Gastroesophageal sphincter (tissue), 4 donors: ENCODE measurements at regions not wholly inside any gene's neighbourhood (a gene's known extent, or its start where the extent isn't known, plus 50 kb on each side); places are given as distances from the start of the nearest gene placed in this dataset.

Source experiments
- ATAC-seq: fragments of 150-250 bp; one replicate; pipeline ENCODE4 v1.9.1; 2016; ENCODE audit warnings: mild to moderate bottlenecking, moderate library complexity
- H3K27ac ChIP-seq, 4 donors: fragments of 200-600 bp; sonication (generic) in 3 of 4; 1 replicate in 3 of 4; 2 replicates in 1 of 4; pipeline ENCODE4 v1.5.1; 2016 to 2019
- H3K27me3 ChIP-seq: fragments of 200-600 bp; sonication (generic); one replicate; pipeline ENCODE4 v1.5.1; 2019
- H3K36me3 ChIP-seq, 2 donors: fragments of 200-600 bp; sonication (generic); one replicate each; pipeline ENCODE4 v1.5.1; 2019; ENCODE audit warnings: control low read depth in 1 of 2
- H3K4me1 ChIP-seq, 3 donors: fragments of 200-600 bp; sonication (generic); 1 replicate in 2 of 3; 2 replicates in 1 of 3; pipeline ENCODE4 v1.5.1; 2016 to 2019; ENCODE audit warnings: control low read depth in 2 of 3
- H3K4me3 ChIP-seq, 2 donors: fragments of 200-600 bp; sonication (generic); one replicate each; pipeline ENCODE4 v1.5.1; 2019; ENCODE audit warnings: mild to moderate bottlenecking in 1 of 2, moderate library complexity in 1 of 2
- H3K9me3 ChIP-seq, 3 donors: fragments of 200-600 bp; sonication (generic); one replicate each; pipeline ENCODE4 v1.5.1; 2017 to 2019; ENCODE audit warnings: control low read depth in 2 of 3
- EP300 ChIP-seq: sonication (generic); formaldehyde crosslinking; IDR thresholded peaks from one replicate; pipeline ENCODE4 v1.6.1; 2017; ENCODE audit warnings: antibody characterized with exemption, mild to moderate bottlenecking
- POLR2A ChIP-seq, 2 donors: fragments of 450-650 bp; IDR thresholded peaks; one replicate each; pipeline ENCODE4 v1.6.1; 2017; ENCODE audit warnings: antibody characterized with exemption in 2 of 2, mild to moderate bottlenecking in 2 of 2, moderate library complexity in 1 of 2
- POLR2AphosphoS5 ChIP-seq: sonication (generic); formaldehyde crosslinking; IDR thresholded peaks from one replicate; pipeline ENCODE4 v1.6.1; 2017; ENCODE audit warnings: antibody characterized with exemption
- WGBS, 2 donors: methylation state at CpG; one replicate each; pipeline ENCODE4 v1.1.5; 2018; ENCODE audit warnings: low coverage in 1 of 2; 5-methylcytosine and 5-hydroxymethylcytosine counted together
- TF ChIP-seq, protein P1 (sequence below), 4 experiments: fragments of 200-600 bp in 2 of 4; fragments of 450-650 bp in 2 of 4; sonication (generic) in 1 of 4; IDR thresholded peaks; one replicate each; pipeline ENCODE4 v1.5.1; 2017 to 2019; ENCODE audit warnings: antibody characterized with exemption in 4 of 4, mild to moderate bottlenecking in 2 of 4, moderate library complexity in 2 of 4

DNA sequence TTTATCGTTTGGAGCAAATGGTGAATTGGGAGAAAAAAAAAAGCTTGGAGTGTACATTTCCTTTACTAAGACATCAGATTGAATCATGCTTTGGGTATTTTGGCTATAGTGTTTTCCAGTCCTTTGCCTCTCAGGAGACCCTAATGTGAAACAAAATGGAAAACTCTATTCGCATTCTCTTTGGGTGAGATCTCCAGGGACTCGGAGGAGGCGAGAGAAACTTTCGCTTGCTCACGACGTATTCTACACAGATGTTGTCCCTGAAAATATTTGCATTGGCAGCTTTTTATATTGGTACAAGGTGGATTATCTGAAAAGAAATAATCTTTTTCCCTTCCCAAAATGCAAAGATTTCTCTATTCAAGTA is 1240.1 kb upstream of the WWC1 start:
- TF ChIP-seq POLR2AphosphoS5 (no peak), EP300 (no peak), POLR2A (IDR thresholded peaks at IDR 0.05) (no peak)
- TF ChIP-seq, protein P1, sequence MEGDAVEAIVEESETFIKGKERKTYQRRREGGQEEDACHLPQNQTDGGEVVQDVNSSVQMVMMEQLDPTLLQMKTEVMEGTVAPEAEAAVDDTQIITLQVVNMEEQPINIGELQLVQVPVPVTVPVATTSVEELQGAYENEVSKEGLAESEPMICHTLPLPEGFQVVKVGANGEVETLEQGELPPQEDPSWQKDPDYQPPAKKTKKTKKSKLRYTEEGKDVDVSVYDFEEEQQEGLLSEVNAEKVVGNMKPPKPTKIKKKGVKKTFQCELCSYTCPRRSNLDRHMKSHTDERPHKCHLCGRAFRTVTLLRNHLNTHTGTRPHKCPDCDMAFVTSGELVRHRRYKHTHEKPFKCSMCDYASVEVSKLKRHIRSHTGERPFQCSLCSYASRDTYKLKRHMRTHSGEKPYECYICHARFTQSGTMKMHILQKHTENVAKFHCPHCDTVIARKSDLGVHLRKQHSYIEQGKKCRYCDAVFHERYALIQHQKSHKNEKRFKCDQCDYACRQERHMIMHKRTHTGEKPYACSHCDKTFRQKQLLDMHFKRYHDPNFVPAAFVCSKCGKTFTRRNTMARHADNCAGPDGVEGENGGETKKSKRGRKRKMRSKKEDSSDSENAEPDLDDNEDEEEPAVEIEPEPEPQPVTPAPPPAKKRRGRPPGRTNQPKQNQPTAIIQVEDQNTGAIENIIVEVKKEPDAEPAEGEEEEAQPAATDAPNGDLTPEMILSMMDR (IDR thresholded peaks at IDR 0.05): no peak
- Histone ChIP-seq H3K9me3 (no peaks in the 10 kb centered on the region), H3K36me3 (no peaks in the 10 kb centered on the region), H3K27me3 (no peaks in the 10 kb centered on the region), H3K4me1 (no peaks in the 10 kb centered on the region), H3K27ac (no peak overlapping the region), H3K4me3 (no peak overlapping the region)
- 51 to 75% methylated on average over 7 of the region's 7 CpGs for WGBS, 2 donors
- no peak for ATAC-seq

DNA sequence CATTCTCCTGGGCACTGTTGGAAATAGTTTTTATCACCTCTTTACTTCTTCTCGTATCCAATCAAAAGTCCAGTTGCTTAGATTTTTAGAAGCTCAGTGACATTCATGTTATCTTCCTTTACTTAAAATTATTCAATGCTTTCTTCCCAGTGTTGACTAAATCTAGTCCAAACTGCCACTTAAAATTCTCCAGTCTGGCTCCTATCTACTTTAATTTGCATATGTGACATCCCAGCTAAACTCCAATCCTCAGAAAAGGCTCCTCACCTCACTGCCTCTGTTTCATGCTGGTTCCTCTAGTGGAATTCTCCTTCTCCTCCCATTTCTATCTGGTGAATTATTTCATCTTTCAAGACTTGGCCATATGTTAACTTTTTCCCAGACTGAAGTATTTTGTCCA is 1238.7 kb upstream of the WWC1 start:
- H3K4me3 ChIP-seq: no peak overlapping the region
- 70 to 83% methylated on average over 1 of the region's 1 CpG for WGBS, 2 donors
- TF ChIP-seq POLR2A (IDR thresholded peaks at IDR 0.05) (no peak), POLR2AphosphoS5 (no peak)
- TF ChIP-seq, protein P1 (IDR thresholded peaks at IDR 0.05): no peak
- no peaks in the 10 kb centered on the region for H3K9me3 ChIP-seq
- H3K27ac ChIP-seq: no peak overlapping the region
- no peaks in the 10 kb centered on the region for H3K27me3 ChIP-seq
- no peaks in the 10 kb centered on the region for H3K36me3 ChIP-seq
- no peak for ATAC-seq
- peaks cover 0 to 5% (median 0%) of the 10 kb centered on the region in 3 donors for H3K4me1 ChIP-seq

DNA sequence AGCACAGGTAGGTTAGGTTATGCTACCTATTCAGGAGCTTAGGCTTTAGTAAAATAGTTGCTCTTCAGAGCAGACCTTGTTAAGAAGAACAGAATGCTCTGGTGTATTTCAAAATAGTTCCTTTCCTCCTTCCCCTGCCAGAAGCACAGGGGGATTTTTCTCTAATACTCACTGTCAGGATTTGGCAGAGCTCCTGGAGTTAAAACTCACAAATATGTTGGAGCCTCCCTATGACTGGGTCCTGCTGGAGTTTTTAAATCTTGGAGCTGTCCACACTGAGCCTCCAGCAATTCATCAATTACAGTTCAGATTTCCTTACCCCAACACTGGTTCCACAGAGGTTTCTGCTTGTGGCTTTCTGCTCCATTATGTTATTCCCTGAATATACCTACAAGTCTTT is 1233.8 kb upstream of the WWC1 start:
- H3K4me1 ChIP-seq: peaks cover 0 to 6% (median 0%) of the 10 kb centered on the region in 3 donors
- no peaks in the 10 kb centered on the region for H3K27me3 ChIP-seq
- TF ChIP-seq POLR2AphosphoS5 (peak; percentile 64), EP300 (no peak)
- ATAC-seq: peak; percentile 90
- no peaks in the 10 kb centered on the region for H3K36me3 ChIP-seq
- no peaks in the 10 kb centered on the region for H3K9me3 ChIP-seq
- no peak overlapping the region for H3K4me3 ChIP-seq
- H3K27ac ChIP-seq: peak overlapping the region in 1 of 4 donors; percentile 27

DNA sequence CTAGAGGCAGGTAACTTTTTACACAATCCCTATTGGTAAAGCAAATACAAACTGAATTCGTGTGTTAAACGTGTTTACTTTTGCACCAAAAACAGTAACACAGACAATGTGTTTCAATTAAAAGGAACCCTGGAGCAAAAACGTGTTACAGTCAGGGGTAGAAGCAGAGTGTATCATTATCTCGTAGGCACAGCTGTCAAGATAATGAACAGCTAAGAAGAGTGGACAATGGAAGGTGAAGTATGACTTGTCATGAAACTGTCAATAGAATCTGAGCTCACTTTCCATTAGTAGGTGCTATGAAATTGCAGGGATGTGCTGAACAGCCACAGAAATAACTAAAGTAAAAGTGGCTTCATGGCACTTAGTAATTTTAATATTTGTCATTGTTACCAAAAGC is 1229.8 kb upstream of the WWC1 start:
- TF ChIP-seq EP300: no peak
- no peak for TF ChIP-seq POLR2A (IDR thresholded peaks at IDR 0.05)
- TF ChIP-seq POLR2AphosphoS5: no peak
- TF ChIP-seq, protein P1 (IDR thresholded peaks at IDR 0.05): no peak
- Histone ChIP-seq H3K4me3 (no peak overlapping the region), H3K27me3 (no peaks in the 10 kb centered on the region), H3K4me1 (peaks cover 0 to 6% (median 0%) of the 10 kb centered on the region in 3 donors), H3K27ac (no peak overlapping the region), H3K36me3 (no peaks in the 10 kb centered on the region), H3K9me3 (no peaks in the 10 kb centered on the region)
- 57 to 58% methylated on average over 4 of the region's 4 CpGs for WGBS, 2 donors
- ATAC-seq: no peak

DNA sequence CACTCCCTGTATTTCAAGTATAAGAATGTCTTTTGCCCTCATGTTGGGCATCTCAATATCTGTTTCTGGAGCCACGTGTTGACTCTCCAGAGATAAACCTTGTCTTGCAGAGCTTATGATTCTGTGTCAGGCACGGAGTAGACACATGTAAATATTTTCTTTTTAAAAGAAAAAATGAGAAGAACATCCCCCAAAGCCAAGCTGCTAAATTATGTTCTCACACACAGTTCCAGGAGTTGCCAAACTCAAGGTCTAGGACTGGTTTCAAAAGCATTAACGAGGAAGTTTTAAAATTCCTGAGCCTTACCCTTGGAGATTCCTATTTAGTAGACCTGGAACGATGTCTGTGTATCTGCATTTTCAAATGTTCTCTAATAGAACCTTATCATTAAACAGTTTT is 1228.3 kb upstream of the WWC1 start:
- ATAC-seq: no peak
- Histone ChIP-seq H3K4me1 (no peaks in the 10 kb centered on the region), H3K4me3 (no peak overlapping the region), H3K27me3 (no peaks in the 10 kb centered on the region), H3K9me3 (no peaks in the 10 kb centered on the region), H3K36me3 (no peaks in the 10 kb centered on the region), H3K27ac (no peak overlapping the region)
- TF ChIP-seq EP300: no peak
- 36 to 45% methylated on average over 4 of the region's 4 CpGs for WGBS, 2 donors

DNA sequence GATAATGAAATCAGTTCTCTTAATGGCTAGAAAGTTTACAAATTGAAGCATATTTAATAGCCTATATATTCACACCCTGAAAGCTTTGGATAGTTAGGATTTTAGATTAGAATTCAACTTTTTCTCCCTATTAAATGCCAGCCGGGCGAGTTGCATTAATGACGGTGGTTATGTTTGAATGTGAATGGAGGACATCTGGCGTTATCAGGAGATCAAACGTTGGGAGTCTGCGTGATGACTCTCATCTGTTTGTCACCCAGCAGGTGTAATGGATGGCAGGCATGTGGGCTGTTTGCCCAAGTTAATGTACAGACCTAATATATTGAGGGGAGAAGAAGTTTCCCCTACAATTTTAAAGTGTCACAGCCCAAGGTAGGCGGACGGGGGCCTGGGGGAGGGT is 1227.7 kb upstream of the WWC1 start:
- Histone ChIP-seq H3K36me3 (no peaks in the 10 kb centered on the region), H3K9me3 (no peaks in the 10 kb centered on the region), H3K4me3 (no peak overlapping the region), H3K27ac (no peak overlapping the region), H3K4me1 (no peaks in the 10 kb centered on the region), H3K27me3 (no peaks in the 10 kb centered on the region)
- WGBS, 2 donors: 66 to 85% methylated on average over 6 to 8 of the region's 8 CpGs
- no peak for ATAC-seq
- TF ChIP-seq EP300 (no peak), POLR2AphosphoS5 (no peak), POLR2A (IDR thresholded peaks at IDR 0.05) (no peak)
- TF ChIP-seq, protein P1 (IDR thresholded peaks at IDR 0.05): no peak
